ENCODE measurements at regions not wholly inside any gene's neighbourhood (a gene's known extent, or its start where the extent isn't known, plus 50 kb on each side); places are given as distances from the start of the nearest gene placed in this dataset.

GRCh38 chr2:198654646-198655045 is 803.1 kb downstream of the SATB2 start:
- Histone ChIP-seq H3K4me1 (no peaks in the 10 kb centered on the region), H3K4me3 (no peak overlapping the region), H3K27me3 (no peaks in the 10 kb centered on the region), H3K27ac (no peak overlapping the region), H3K36me3 (no peaks in the 10 kb centered on the region), H3K9me3 (no peaks in the 10 kb centered on the region)
- WGBS, 2 donors: 76 to 79% methylated on average over 5 of the region's 5 CpGs
- ATAC-seq (no peak), DNase-seq (no peak)
- intact Hi-C loops (cut with DNase I): loop anchor here in 1 of 10 donors (10.0 kb wide), 1 partner anchor 840 kb away; no protein-coding TSS in a partner anchor
- TF ChIP-seq, protein P1, sequence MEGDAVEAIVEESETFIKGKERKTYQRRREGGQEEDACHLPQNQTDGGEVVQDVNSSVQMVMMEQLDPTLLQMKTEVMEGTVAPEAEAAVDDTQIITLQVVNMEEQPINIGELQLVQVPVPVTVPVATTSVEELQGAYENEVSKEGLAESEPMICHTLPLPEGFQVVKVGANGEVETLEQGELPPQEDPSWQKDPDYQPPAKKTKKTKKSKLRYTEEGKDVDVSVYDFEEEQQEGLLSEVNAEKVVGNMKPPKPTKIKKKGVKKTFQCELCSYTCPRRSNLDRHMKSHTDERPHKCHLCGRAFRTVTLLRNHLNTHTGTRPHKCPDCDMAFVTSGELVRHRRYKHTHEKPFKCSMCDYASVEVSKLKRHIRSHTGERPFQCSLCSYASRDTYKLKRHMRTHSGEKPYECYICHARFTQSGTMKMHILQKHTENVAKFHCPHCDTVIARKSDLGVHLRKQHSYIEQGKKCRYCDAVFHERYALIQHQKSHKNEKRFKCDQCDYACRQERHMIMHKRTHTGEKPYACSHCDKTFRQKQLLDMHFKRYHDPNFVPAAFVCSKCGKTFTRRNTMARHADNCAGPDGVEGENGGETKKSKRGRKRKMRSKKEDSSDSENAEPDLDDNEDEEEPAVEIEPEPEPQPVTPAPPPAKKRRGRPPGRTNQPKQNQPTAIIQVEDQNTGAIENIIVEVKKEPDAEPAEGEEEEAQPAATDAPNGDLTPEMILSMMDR (IDR thresholded peaks at IDR 0.05): no peak

GRCh38 chr2:198653311-198653710 is 804.4 kb downstream of the SATB2 start:
- Histone ChIP-seq H3K4me1 (no peaks in the 10 kb centered on the region), H3K27ac (no peak overlapping the region), H3K36me3 (no peaks in the 10 kb centered on the region), H3K9me3 (no peaks in the 10 kb centered on the region), H3K27me3 (no peaks in the 10 kb centered on the region), H3K4me3 (no peak overlapping the region)
- DNase-seq: no peak
- TF ChIP-seq, protein P1 (IDR thresholded peaks at IDR 0.05): no peak
- 47 to 56% methylated on average over 2 of the region's 2 CpGs for WGBS, 2 donors
- intact Hi-C loops (cut with DNase I): loop anchor here in 1 of 10 donors (10.0 kb wide), 1 partner anchor 841 kb away; no protein-coding TSS in a partner anchor
- ATAC-seq: no peak

- intact Hi-C loops (cut with DNase I): loop anchor here in 1 of 10 donors (10.0 kb wide), 1 partner anchor 842 kb away; no protein-coding TSS in a partner anchor
- no peak overlapping the region for H3K27ac ChIP-seq
- TF ChIP-seq, protein P1 (IDR thresholded peaks at IDR 0.05): no peak
Measured at GRCh38 chr2:198652461-198652860, 805.3 kb downstream of the SATB2 start.

GRCh38 chr2:198645816-198646215 is 811.9 kb downstream of the SATB2 start:
- intact Hi-C loops (cut with DNase I): no loop called here
- no peaks in the 10 kb centered on the region for H3K4me1 ChIP-seq
- no peak overlapping the region for H3K4me3 ChIP-seq
- DNase-seq: no peak
- TF ChIP-seq, protein P1 (IDR thresholded peaks at IDR 0.05): no peak
- no peaks in the 10 kb centered on the region for H3K27me3 ChIP-seq
- H3K36me3 ChIP-seq: no peaks in the 10 kb centered on the region
- H3K9me3 ChIP-seq: no peaks in the 10 kb centered on the region
- no peak overlapping the region for H3K27ac ChIP-seq
- no peak for ATAC-seq
- WGBS, 2 donors: 90 to 91% methylated on average over 4 of the region's 4 CpGs

More at GRCh38 chr2:198652461-198652860, 805.3 kb downstream of the SATB2 start:
- DNase-seq: no peak
- 71 to 74% methylated on average over 1 of the region's 1 CpG for WGBS, 2 donors
- Histone ChIP-seq H3K27me3 (no peaks in the 10 kb centered on the region), H3K36me3 (no peaks in the 10 kb centered on the region), H3K9me3 (no peaks in the 10 kb centered on the region), H3K4me1 (no peaks in the 10 kb centered on the region), H3K4me3 (no peak overlapping the region)
- no peak for ATAC-seq
